ENCODE measurements at regions not wholly inside any gene's neighbourhood (a gene's known extent, or its start where the extent isn't known, plus 50 kb on each side); places are given as distances from the start of the nearest gene placed in this dataset.

- H3K79me2 ChIP-seq (ENCODE audit: control insufficient read depth in 1 of 2, insufficient read depth in 2 of 2, low read length in 2 of 2) = no peaks in the 10 kb centered on the region
- no peaks in the 10 kb centered on the region for H3K9me3 ChIP-seq (ENCODE audit: insufficient read depth in 2 of 2, low read depth in 1 of 2, low read length in 1 of 2)
- H3K4ac ChIP-seq (replicated peaks; ENCODE audit: insufficient read length, low read depth, low read length) = no peak overlapping the region
- no peaks in the 10 kb centered on the region for H3K4me1 ChIP-seq (replicated peaks in 1 of 4; ENCODE audit: control insufficient read depth in 3 of 4, insufficient read depth in 4 of 4, low read length in 3 of 4)
- H2BK15ac ChIP-seq (ENCODE audit: low read length) = no peak overlapping the region
- H3K14ac ChIP-seq (ENCODE audit: insufficient read length) = no peak overlapping the region
- H4K5ac ChIP-seq (ENCODE audit: insufficient read length, low read depth, low read length) = no peak overlapping the region
- H2AFZ ChIP-seq (ENCODE audit: low read length) = no peak overlapping the region
- H4K20me1 ChIP-seq (replicated peaks in 1 of 2; ENCODE audit: control insufficient read depth in 1 of 2, insufficient read depth in 2 of 2, low read length in 2 of 2) = no peaks in the 10 kb centered on the region
- H2BK5ac ChIP-seq (ENCODE audit: low read depth, low read length) = no peak overlapping the region
- no peak overlapping the region for H2BK20ac ChIP-seq (ENCODE audit: low read length)
- DNase-seq (ENCODE audit: low read depth in 1 of 2, low spot score in 2 of 2) = no peak
- no peak for FAIRE-seq
- H3K27ac ChIP-seq (ENCODE audit: low read depth, low read length) = no peak overlapping the region
- ChIA-PET CTCF (ENCODE audit: partially characterized antibody) (no interaction called here), POLR2A (ENCODE audit: partially characterized antibody) (no interaction called here)
- H4K91ac ChIP-seq (replicated peaks; ENCODE audit: insufficient read length, low read length) = no peak overlapping the region
- H3K4me2 ChIP-seq (ENCODE audit: insufficient read depth in 1 of 2, low read depth in 2 of 2, low read length in 2 of 2) = no peak overlapping the region
- H3K56ac ChIP-seq (replicated peaks; ENCODE audit: insufficient read length, low read depth, low read length) = no peak overlapping the region
- no peak overlapping the region for H3K9ac ChIP-seq (replicated peaks in 1 of 4; ENCODE audit: extremely low read depth in 1 of 4, low read depth in 3 of 4, low read length in 3 of 4)
- no peak overlapping the region for H4K8ac ChIP-seq (ENCODE audit: extremely low read depth, insufficient read depth, low read length)
- no peak overlapping the region for H2BK120ac ChIP-seq (replicated peaks; ENCODE audit: low read depth, low read length)
- TF ChIP-seq RBBP5 (IDR thresholded peaks at IDR 0.05; ENCODE audit: borderline replicate concordance, low read depth, low read length) (no peak), RFX5 (IDR thresholded peaks at IDR 0.05; ENCODE audit: borderline replicate concordance, low read depth, low read length) (no peak), ASH2L (IDR thresholded peaks at IDR 0.05; ENCODE audit: low read length) (no peak), CTBP2 (IDR thresholded peaks at IDR 0.05; ENCODE audit: borderline replicate concordance, insufficient read depth, insufficient read length, low read length) (no peak), ZNF274 (IDR thresholded peaks at IDR 0.05; ENCODE audit: borderline replicate concordance, extremely low read depth, low read length) (no peak), SUZ12 (IDR thresholded peaks at IDR 0.05; ENCODE audit: low read length) (no peak), TBP (IDR thresholded peaks at IDR 0.05; ENCODE audit: low read depth, low read length) (no peak), JUND (IDR thresholded peaks at IDR 0.05; ENCODE audit: low read length) (no peak), TAF1 (IDR thresholded peaks at IDR 0.05; ENCODE audit: low read depth, low read length) (no peak), ATF2 (IDR thresholded peaks at IDR 0.05; ENCODE audit: low read length) (no peak), TCF12 (IDR thresholded peaks at IDR 0.05; ENCODE audit: low read depth, low read length) (no peak), POLR2AphosphoS5 (IDR thresholded peaks at IDR 0.05; ENCODE audit: low read depth, low read length) (no peak), JUN (IDR thresholded peaks at IDR 0.05; ENCODE audit: low read depth, low read length) (no peak), PHF8 (conservative IDR thresholded peaks at IDR 0.05; ENCODE audit: low read depth, low read length) (no peak)
- H3K18ac ChIP-seq (ENCODE audit: extremely low read depth, low read length) = no peak overlapping the region
- no peaks in the 10 kb centered on the region for H3K79me1 ChIP-seq (ENCODE audit: low read depth, low read length)
- no peak overlapping the region for H3K23ac ChIP-seq (ENCODE audit: insufficient read length)
- H2BK12ac ChIP-seq (ENCODE audit: low read depth, low read length) = no peak overlapping the region
- H3K23me2 ChIP-seq (ENCODE audit: low read depth, low read length) = no peaks in the 10 kb centered on the region
- WGBS, 2 experiments (ENCODE audit: extremely low coverage in 1 of 2, insufficient coverage in 1 of 2, insufficient read length in 1 of 2, insufficient replicate concordance in 2 of 2, low coverage in 1 of 2, low lambda C conversion rate in 2 of 2, missing lambda C conversion rate in 1 of 2) = 94% methylated on average over 3 of the region's 3 CpGs; no CpG with 5 or more reads in 1 of the 2 experiments
- H3K36me3 ChIP-seq (ENCODE audit: control insufficient read depth in 2 of 4, insufficient read depth in 4 of 4, low read length in 3 of 4) = no peaks in the 10 kb centered on the region
- no peaks in the 10 kb centered on the region for H3K27me3 ChIP-seq (replicated peaks in 1 of 4; ENCODE audit: control insufficient read depth in 3 of 4, extremely low read depth in 1 of 4, insufficient read depth in 3 of 4, low read length in 3 of 4)
- no peak overlapping the region for H3K4me3 ChIP-seq (ENCODE audit: extremely low read depth in 1 of 4, insufficient read depth in 2 of 4, low read depth in 3 of 4, low read length in 4 of 4)
- H2AK5ac ChIP-seq (ENCODE audit: low read depth, low read length) = no peak overlapping the region
Measured at GRCh38 chr7:81031996-81032395, 113.1 kb upstream of the SEMA3C start.
